ENCODE measurements at regions not wholly inside any gene's neighbourhood (a gene's known extent, or its start where the extent isn't known, plus 50 kb on each side); places are given as distances from the start of the nearest gene placed in this dataset.

DNA sequence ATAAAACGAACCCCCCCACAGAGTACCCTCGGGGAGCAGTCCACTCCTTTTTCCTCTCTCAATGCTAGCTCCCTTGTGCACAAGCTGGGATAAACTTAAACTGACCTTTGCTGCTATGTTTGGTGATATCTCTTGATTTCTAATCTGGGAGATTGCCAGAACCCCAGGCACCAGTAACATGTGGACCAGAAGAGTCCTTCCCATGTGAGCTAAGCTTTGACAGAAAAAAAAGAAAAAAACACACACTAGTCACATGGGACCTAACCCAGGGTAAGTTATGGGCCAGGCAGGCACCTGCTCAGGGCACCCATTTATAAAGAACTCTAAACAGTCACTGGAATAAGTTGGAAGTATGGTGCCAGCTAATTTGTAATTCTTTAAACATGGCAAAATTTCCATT lies 242.6 kb downstream of the EN1 start:
- H3K4me3 Mint-ChIP-seq = no peak overlapping the region
- peaks cover 1% of the 10 kb centered on the region for H3K36me3 Mint-ChIP-seq
- peaks cover 13% of the 10 kb centered on the region for H3K9me3 Mint-ChIP-seq
- H3K27me3 Mint-ChIP-seq (ENCODE audit: low read depth) = no peaks in the 10 kb centered on the region
- TF ChIP-seq CTCF (IDR thresholded peaks at IDR 0.05; ENCODE audit: unreplicated experiment) = no peak
- peaks cover 34% of the 10 kb centered on the region for H3K4me1 Mint-ChIP-seq
- no peak for DNase-seq (ENCODE audit: low spot score in 2 of 2, unreplicated experiment in 2 of 2)
- no peak overlapping the region for H3K27ac Mint-ChIP-seq

GRCh38 chr2:118604371-118604770 lies 243.1 kb downstream of the EN1 start:
- Mint-ChIP-seq H3K4me1 (peaks cover 34% of the 10 kb centered on the region), H3K36me3 (peaks cover 1% of the 10 kb centered on the region), H3K27ac (no peak overlapping the region), H3K27me3 (ENCODE audit: low read depth) (no peaks in the 10 kb centered on the region), H3K9me3 (peaks cover 13% of the 10 kb centered on the region), H3K4me3 (no peak overlapping the region)
- DNase-seq (ENCODE audit: low spot score in 2 of 2, unreplicated experiment in 2 of 2) = no peak
- TF ChIP-seq CTCF (IDR thresholded peaks at IDR 0.05; ENCODE audit: unreplicated experiment) = no peak

GRCh38 chr2:118599141-118599540 lies 248.3 kb downstream of the EN1 start:
- Mint-ChIP-seq H3K4me3 (no peak overlapping the region), H3K9me3 (peaks cover 46% of the 10 kb centered on the region), H3K4me1 (peaks cover 10% of the 10 kb centered on the region), H3K27ac (no peak overlapping the region), H3K27me3 (ENCODE audit: low read depth) (no peaks in the 10 kb centered on the region), H3K36me3 (peaks cover 3% of the 10 kb centered on the region)
- no peak for DNase-seq (ENCODE audit: low spot score in 2 of 2, unreplicated experiment in 2 of 2)
- TF ChIP-seq CTCF (IDR thresholded peaks at IDR 0.05; ENCODE audit: unreplicated experiment) = no peak

- peaks cover 1% of the 10 kb centered on the region for H3K36me3 Mint-ChIP-seq
- no peak for DNase-seq (ENCODE audit: low spot score in 2 of 2, unreplicated experiment in 2 of 2)
- peaks cover 51% of the 10 kb centered on the region for H3K9me3 Mint-ChIP-seq
- no peak for TF ChIP-seq CTCF (IDR thresholded peaks at IDR 0.05; ENCODE audit: unreplicated experiment)
- H3K4me3 Mint-ChIP-seq = no peak overlapping the region
- no peak overlapping the region for H3K27ac Mint-ChIP-seq
- H3K4me1 Mint-ChIP-seq = peaks cover 14% of the 10 kb centered on the region
- no peaks in the 10 kb centered on the region for H3K27me3 Mint-ChIP-seq (ENCODE audit: low read depth)
Observed at GRCh38 chr2:118596620-118597019, 250.8 kb downstream of the EN1 start.

- no peak for TF ChIP-seq CTCF (IDR thresholded peaks at IDR 0.05; ENCODE audit: unreplicated experiment)
- Mint-ChIP-seq H3K27me3 (ENCODE audit: low read depth) (peaks cover 7% of the 10 kb centered on the region), H3K27ac (no peak overlapping the region)
Observed at GRCh38 chr2:118593257-118593656, 254.2 kb downstream of the EN1 start.

DNA sequence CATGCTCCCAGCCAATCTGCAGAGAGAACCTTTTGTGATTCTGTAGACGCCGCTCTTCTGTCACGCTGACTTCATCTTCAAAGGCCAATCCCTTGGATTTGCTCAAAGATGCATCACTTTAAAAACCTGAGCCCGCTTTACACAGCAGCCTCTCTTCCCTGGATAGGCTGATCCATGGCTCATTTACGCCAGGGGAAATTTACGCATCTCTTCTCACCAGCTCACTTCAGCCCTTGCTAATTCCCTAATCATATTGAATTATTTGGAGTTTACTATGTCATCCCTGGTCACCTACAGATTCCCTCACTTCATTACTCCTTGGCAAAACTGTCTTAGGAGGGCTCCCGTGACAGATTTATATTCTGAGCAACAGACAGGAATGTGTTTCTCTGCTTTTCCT lies 256.2 kb downstream of the EN1 start:
- H3K27ac Mint-ChIP-seq = no peak overlapping the region
- peaks cover 24% of the 10 kb centered on the region for H3K9me3 Mint-ChIP-seq
- peaks cover 28% of the 10 kb centered on the region for H3K27me3 Mint-ChIP-seq (ENCODE audit: low read depth)
- peaks cover 21% of the 10 kb centered on the region for H3K4me1 Mint-ChIP-seq
- no peak for DNase-seq (ENCODE audit: low spot score in 2 of 2, unreplicated experiment in 2 of 2)
- TF ChIP-seq CTCF (IDR thresholded peaks at IDR 0.05; ENCODE audit: unreplicated experiment) = no peak
- H3K36me3 Mint-ChIP-seq = no peaks in the 10 kb centered on the region
- no peak overlapping the region for H3K4me3 Mint-ChIP-seq

More at GRCh38 chr2:118593257-118593656, 254.2 kb downstream of the EN1 start:
- no peak overlapping the region for H3K4me3 Mint-ChIP-seq
- DNase-seq (ENCODE audit: low spot score in 2 of 2, unreplicated experiment in 2 of 2) = no peak
- H3K4me1 Mint-ChIP-seq = peaks cover 21% of the 10 kb centered on the region
- peaks cover 40% of the 10 kb centered on the region for H3K9me3 Mint-ChIP-seq
- peaks cover 1% of the 10 kb centered on the region for H3K36me3 Mint-ChIP-seq

Measured in mesothelial cell of epicardium (in vitro differentiated cells).